Left ventricle myocardium inferior (tissue), 1 donor: ENCODE measurements at regions not wholly inside any gene's neighbourhood (a gene's known extent, or its start where the extent isn't known, plus 50 kb on each side); places are given as distances from the start of the nearest gene placed in this dataset.

Experiments used
- DNase-seq: peaks from one replicate; pipeline ENCODE4 v3.0.0-alpha.2; 2020
- H3K27ac ChIP-seq: fragments of 200-600 bp; replicated peaks from 2 replicates; pipeline ENCODE4 v1.8.0; 2021
- H3K27me3 ChIP-seq: fragments of 200-600 bp; 2 replicates; pipeline ENCODE4 v1.8.0; 2021; ENCODE audit warnings: low read depth
- H3K36me3 ChIP-seq: fragments of 200-600 bp; 2 replicates; pipeline ENCODE4 v1.8.0; 2021
- H3K4me1 ChIP-seq: fragments of 200-600 bp; 2 replicates; pipeline ENCODE4 v1.8.0; 2021
- H3K4me3 ChIP-seq: fragments of 200-600 bp; 2 replicates; pipeline ENCODE4 v1.8.0; 2021; ENCODE audit warnings: mild to moderate bottlenecking, moderate library complexity
- H3K9me3 ChIP-seq: fragments of 200-600 bp; replicated peaks from 2 replicates; pipeline ENCODE4 v1.8.0; 2021
- intact Hi-C: fragments of 100-400 bp; cut with micrococcal nuclease; formaldehyde crosslinking; loops from one replicate; pipeline ENCODE4 v1.11.0; 2022
- TF ChIP-seq, protein P1 (sequence below): fragments of 200-600 bp; IDR thresholded peaks from 2 replicates; pipeline ENCODE4 v1.8.0; 2021; ENCODE audit warnings: antibody characterized with exemption, mild to moderate bottlenecking, borderline replicate concordance
- donor health status: DM: no; HTN: yes; CAD: no; lungs with severe emphysema.

DNA sequence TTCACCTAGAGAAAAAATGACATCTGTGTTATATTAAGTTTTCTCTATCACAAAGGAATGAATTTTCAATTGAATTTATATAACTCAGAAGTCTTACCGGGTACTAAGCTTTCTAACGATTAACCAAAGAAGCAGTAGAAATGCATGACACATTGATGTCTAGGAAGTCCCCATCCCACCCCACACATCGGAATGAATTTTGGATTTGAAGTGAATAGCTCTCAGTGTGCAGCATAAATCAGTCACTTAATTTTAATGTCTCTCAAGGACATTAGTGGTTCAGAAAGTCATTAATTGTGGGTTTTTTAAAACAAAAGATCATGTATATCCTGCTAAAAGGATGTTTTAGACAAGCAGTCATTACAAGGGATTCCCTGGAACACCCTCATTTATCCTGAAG lies 141.4 kb upstream of the PIEZO2 start:
- no peak overlapping the region for H3K27ac ChIP-seq
- TF ChIP-seq, protein P1, sequence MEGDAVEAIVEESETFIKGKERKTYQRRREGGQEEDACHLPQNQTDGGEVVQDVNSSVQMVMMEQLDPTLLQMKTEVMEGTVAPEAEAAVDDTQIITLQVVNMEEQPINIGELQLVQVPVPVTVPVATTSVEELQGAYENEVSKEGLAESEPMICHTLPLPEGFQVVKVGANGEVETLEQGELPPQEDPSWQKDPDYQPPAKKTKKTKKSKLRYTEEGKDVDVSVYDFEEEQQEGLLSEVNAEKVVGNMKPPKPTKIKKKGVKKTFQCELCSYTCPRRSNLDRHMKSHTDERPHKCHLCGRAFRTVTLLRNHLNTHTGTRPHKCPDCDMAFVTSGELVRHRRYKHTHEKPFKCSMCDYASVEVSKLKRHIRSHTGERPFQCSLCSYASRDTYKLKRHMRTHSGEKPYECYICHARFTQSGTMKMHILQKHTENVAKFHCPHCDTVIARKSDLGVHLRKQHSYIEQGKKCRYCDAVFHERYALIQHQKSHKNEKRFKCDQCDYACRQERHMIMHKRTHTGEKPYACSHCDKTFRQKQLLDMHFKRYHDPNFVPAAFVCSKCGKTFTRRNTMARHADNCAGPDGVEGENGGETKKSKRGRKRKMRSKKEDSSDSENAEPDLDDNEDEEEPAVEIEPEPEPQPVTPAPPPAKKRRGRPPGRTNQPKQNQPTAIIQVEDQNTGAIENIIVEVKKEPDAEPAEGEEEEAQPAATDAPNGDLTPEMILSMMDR, result no peak
- intact Hi-C loops, result no loop called here
- H3K4me3 ChIP-seq, result no peak overlapping the region
- H3K36me3 ChIP-seq, result no peaks in the 10 kb centered on the region
- no peaks in the 10 kb centered on the region for H3K9me3 ChIP-seq
- DNase-seq, result no peak
- H3K27me3 ChIP-seq, result no peaks in the 10 kb centered on the region
- H3K4me1 ChIP-seq, result no peaks in the 10 kb centered on the region

DNA sequence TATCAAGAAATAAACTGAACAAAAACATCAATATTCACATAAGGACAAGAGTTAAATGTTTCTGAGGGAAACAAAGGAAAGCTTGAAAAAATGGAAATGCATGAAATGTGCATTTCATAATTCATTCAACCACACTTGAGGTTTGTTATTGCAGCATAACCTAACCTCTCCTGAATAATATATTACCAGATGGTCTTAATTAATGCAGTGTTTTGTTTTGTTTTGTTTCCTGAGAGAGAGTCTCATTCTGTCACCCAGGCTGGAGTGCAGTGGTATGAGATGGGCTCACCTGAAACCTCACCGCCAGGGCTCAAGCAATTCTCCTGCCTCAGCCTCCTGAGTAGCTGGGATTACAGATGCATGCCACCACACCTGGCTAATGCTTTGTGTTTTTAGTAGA lies 139.9 kb upstream of the PIEZO2 start:
- no peaks in the 10 kb centered on the region for H3K36me3 ChIP-seq
- TF ChIP-seq, protein P1, result no peak
- no peak overlapping the region for H3K4me3 ChIP-seq
- H3K4me1 ChIP-seq, result no peaks in the 10 kb centered on the region
- H3K9me3 ChIP-seq, result no peaks in the 10 kb centered on the region
- H3K27me3 ChIP-seq, result no peaks in the 10 kb centered on the region
- DNase-seq, result no peak
- H3K27ac ChIP-seq, result no peak overlapping the region
- intact Hi-C loops, result no loop called here

DNA sequence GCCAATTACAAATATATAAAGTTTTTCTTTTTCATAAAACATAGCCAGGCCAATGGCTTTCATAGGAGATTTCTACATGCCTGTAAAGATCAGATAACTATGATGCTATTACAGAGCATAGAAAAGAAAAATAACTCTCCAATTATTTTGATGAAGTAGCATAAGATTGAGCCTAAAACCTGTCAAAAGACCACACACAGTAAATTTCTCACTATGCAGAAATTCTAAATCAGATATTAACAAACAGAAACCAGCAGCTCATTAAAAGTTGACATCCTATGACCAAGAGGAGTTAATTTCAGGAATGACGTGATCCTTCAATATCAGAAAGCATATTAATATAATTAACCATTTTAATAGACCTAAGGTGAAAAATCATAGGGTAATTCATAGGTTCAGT lies 139.0 kb upstream of the PIEZO2 start:
- H3K9me3 ChIP-seq, result no peaks in the 10 kb centered on the region
- no peak overlapping the region for H3K27ac ChIP-seq
- H3K36me3 ChIP-seq, result no peaks in the 10 kb centered on the region
- DNase-seq, result no peak
- intact Hi-C loops, result no loop called here
- H3K4me3 ChIP-seq, result no peak overlapping the region
- TF ChIP-seq, protein P1, result no peak
- H3K4me1 ChIP-seq, result no peaks in the 10 kb centered on the region
- H3K27me3 ChIP-seq, result no peaks in the 10 kb centered on the region

DNA sequence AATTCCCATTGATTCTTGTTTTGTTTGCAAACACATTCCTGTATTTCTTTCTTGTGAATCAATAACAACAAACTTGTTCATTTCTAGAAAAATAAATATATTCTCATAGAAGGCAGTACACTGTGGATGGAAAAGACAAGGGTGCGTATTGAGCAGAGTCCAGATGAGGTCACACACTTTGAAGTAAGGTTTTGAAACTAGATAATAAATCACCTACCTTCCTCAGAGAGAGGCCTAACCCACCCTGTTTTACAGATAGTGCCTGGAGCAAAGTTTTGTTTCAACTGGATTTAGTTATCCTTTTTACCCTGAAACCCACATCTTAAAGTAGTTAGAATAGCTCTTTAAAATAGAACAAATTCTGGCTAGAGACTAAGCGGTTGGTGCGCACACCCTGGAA lies 137.1 kb upstream of the PIEZO2 start:
- intact Hi-C loops, result no loop called here
- H3K4me1 ChIP-seq, result no peaks in the 10 kb centered on the region
- H3K4me3 ChIP-seq, result no peak overlapping the region
- TF ChIP-seq, protein P1, result no peak
- no peaks in the 10 kb centered on the region for H3K9me3 ChIP-seq
- no peaks in the 10 kb centered on the region for H3K36me3 ChIP-seq
- no peak for DNase-seq
- H3K27me3 ChIP-seq, result no peaks in the 10 kb centered on the region
- H3K27ac ChIP-seq, result no peak overlapping the region

DNA sequence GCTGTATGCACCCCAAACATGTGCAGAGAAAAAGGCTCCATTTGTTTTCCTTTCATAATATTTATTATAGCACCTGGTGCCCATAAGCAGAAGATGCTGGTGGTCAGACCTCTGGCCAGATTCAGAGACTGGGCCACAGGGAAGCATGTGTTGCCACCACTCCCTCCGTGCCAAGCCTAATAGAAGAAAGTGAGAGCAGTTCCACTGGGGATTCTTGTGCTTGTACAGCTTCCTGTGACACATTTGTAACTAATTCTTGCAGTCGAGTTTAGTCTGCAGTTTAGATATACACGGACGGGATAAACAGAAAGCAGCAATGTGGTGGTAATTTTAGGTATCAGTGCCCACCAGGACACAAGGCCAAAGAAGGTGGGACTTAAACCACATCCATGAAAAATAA lies 135.4 kb upstream of the PIEZO2 start:
- H3K4me3 ChIP-seq, result no peak overlapping the region
- H3K4me1 ChIP-seq, result no peaks in the 10 kb centered on the region
- no peak for DNase-seq
- intact Hi-C loops, result no loop called here
- H3K9me3 ChIP-seq, result no peaks in the 10 kb centered on the region
- TF ChIP-seq, protein P1, result no peak
- no peaks in the 10 kb centered on the region for H3K36me3 ChIP-seq
- no peaks in the 10 kb centered on the region for H3K27me3 ChIP-seq
- H3K27ac ChIP-seq, result no peak overlapping the region

DNA sequence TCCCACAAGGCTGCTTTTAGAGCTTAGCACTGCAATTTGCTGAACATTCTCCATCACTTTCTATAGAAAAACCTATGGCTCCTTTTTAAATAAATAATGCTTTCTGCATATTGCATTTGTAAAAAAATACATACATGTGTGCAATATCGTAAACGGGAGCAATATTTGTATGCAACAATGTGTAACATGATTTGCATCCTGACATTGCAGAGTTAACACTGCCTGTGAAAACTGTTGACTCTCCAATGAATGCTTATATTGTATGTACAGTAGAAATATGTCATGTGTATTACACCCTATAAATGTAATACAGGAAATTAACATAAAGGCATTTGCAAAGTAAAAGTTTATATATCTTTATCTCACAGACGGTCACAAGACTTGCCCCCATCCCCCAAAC lies 135.0 kb upstream of the PIEZO2 start:
- H3K9me3 ChIP-seq, result no peaks in the 10 kb centered on the region
- H3K27me3 ChIP-seq, result no peaks in the 10 kb centered on the region
- no peak for DNase-seq
- TF ChIP-seq, protein P1, result no peak
- H3K27ac ChIP-seq, result no peak overlapping the region
- H3K36me3 ChIP-seq, result no peaks in the 10 kb centered on the region
- H3K4me3 ChIP-seq, result no peak overlapping the region
- intact Hi-C loops, result no loop called here
- H3K4me1 ChIP-seq, result no peaks in the 10 kb centered on the region
